A673 (cell line): ENCODE measurements at regions not wholly inside any gene's neighbourhood (a gene's known extent, or its start where the extent isn't known, plus 50 kb on each side); places are given as distances from the start of the nearest gene placed in this dataset.

Experiments
- BruUV-seq: library from RNA; stranded (reverse); fragments of 400-500 nt; replicated peaks from 2 replicates; lab custom pipeline; 2021; lab: Mats Ljungman, UMichigan
- CTCF ChIA-PET: fragments of 300-600 bp; sonication (Branson Sonifier 250); formaldehyde crosslinking; loops from one replicate; lab custom pipeline; 2022; ENCODE audit warnings: antibody characterized with exemption; lab: Charles Lee
- POLR2A ChIA-PET: fragments of 300-600 bp; sonication (Branson Sonifier 250); formaldehyde crosslinking; loops from one replicate; lab custom pipeline; 2022; ENCODE audit warnings: antibody characterized with exemption; ENCODE audit not compliant: low non-redundant PET; lab: Charles Lee
- DNase-seq: peaks from one replicate; pipeline ENCODE4 v3.0.0-alpha.2; 2015; ENCODE audit warnings: low spot score
- H3K27ac ChIP-seq: fragments of 200-600 bp; sonication (generic); 2 replicates; pipeline ENCODE4 v1.5.1; 2016; ENCODE audit warnings: mixed run types, low read depth, mild to moderate bottlenecking, mixed read lengths, antibody characterized with exemption, low read length; ENCODE audit not compliant: poor library complexity, severe bottlenecking
- H3K27me3 ChIP-seq: fragments of 200-600 bp; sonication (generic); replicated peaks from 2 replicates; pipeline ENCODE4 v1.6.1; 2017; ENCODE audit warnings: mixed run types, low read depth, mild to moderate bottlenecking, mixed read lengths, antibody characterized with exemption, low read length; ENCODE audit not compliant: insufficient read depth, poor library complexity
- H3K36me3 ChIP-seq: fragments of 200-600 bp; sonication (generic); 2 replicates; pipeline ENCODE4 v1.6.1; 2016; ENCODE audit warnings: mixed run types, mild to moderate bottlenecking, mixed read lengths, antibody characterized with exemption, low read length; ENCODE audit not compliant: insufficient read depth, poor library complexity, severe bottlenecking
- H3K4me1 ChIP-seq: fragments of 200-600 bp; sonication (generic); 2 replicates; pipeline ENCODE4 v1.6.1; 2017; ENCODE audit warnings: mixed run types, mild to moderate bottlenecking, mixed read lengths, antibody characterized with exemption, low read length; ENCODE audit not compliant: insufficient read depth, poor library complexity, severe bottlenecking
- H3K4me3 ChIP-seq: fragments of 200-600 bp; sonication (generic); 2 replicates; pipeline ENCODE4 v1.5.1; 2016; ENCODE audit warnings: low read depth, mixed run types, mild to moderate bottlenecking, mixed read lengths, low read length; ENCODE audit not compliant: poor library complexity, severe bottlenecking
- H3K9me3 ChIP-seq: fragments of 200-600 bp; sonication (generic); 2 replicates; pipeline ENCODE4 v1.6.1; 2016; ENCODE audit warnings: mixed run types, low read depth, mild to moderate bottlenecking, mixed read lengths, antibody characterized with exemption, low read length; ENCODE audit not compliant: poor library complexity, severe bottlenecking
- EZH2 ChIP-seq: fragments of 200-600 bp; sonication (generic); IDR thresholded peaks from 2 replicates; pipeline ENCODE4 v1.6.1; 2017; ENCODE audit warnings: borderline replicate concordance, low read depth, mild to moderate bottlenecking, mixed read lengths, antibody characterized with exemption, low read length; ENCODE audit not compliant: poor library complexity, severe bottlenecking
- intact Hi-C: fragments of 100-400 bp; cut with micrococcal nuclease; formaldehyde crosslinking; loops from one replicate; pipeline ENCODE4 v1.10.0; 2022; ENCODE audit not compliant: unreplicated experiment
- TF ChIP-seq, protein P1 (sequence below): fragments of 300-800, 200-600 bp; sonication (generic); conservative IDR thresholded peaks from 2 replicates; pipeline ENCODE4 v1.5.1; 2017; ENCODE audit warnings: low read depth, mild to moderate bottlenecking, antibody characterized with exemption, low read length, moderate library complexity, mixed read lengths

DNA sequence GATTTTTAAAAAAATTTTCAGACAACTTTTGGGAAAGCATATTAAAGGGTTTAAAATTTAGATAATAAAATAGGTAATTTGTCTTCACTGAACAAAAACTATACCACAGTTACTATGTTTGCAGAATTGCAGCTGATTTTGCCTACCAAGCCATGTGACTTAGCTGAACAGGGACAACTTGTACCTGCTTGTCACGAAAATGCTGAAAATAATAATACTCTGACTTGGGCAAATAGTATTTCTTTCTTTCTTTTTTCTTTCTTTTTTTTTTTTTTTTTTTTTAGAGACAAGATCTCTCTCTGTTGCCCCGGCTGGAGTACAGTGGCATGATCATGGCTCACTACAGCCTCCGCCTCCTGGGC lies 225.2 kb upstream of the PPP1R2C start:
- no peak overlapping the region for H3K27ac ChIP-seq
- H3K4me3 ChIP-seq = no peak overlapping the region
- ChIA-PET POLR2A (no interaction called here), CTCF (no interaction called here)
- intact Hi-C loops = no loop called here
- no TSS peak for BruUV-seq
- no peaks in the 10 kb centered on the region for H3K36me3 ChIP-seq
- TF ChIP-seq EZH2 = no peak
- TF ChIP-seq, protein P1, sequence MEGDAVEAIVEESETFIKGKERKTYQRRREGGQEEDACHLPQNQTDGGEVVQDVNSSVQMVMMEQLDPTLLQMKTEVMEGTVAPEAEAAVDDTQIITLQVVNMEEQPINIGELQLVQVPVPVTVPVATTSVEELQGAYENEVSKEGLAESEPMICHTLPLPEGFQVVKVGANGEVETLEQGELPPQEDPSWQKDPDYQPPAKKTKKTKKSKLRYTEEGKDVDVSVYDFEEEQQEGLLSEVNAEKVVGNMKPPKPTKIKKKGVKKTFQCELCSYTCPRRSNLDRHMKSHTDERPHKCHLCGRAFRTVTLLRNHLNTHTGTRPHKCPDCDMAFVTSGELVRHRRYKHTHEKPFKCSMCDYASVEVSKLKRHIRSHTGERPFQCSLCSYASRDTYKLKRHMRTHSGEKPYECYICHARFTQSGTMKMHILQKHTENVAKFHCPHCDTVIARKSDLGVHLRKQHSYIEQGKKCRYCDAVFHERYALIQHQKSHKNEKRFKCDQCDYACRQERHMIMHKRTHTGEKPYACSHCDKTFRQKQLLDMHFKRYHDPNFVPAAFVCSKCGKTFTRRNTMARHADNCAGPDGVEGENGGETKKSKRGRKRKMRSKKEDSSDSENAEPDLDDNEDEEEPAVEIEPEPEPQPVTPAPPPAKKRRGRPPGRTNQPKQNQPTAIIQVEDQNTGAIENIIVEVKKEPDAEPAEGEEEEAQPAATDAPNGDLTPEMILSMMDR = no peak
- H3K9me3 ChIP-seq = no peaks in the 10 kb centered on the region
- no peaks in the 10 kb centered on the region for H3K27me3 ChIP-seq
- no peak for DNase-seq
- H3K4me1 ChIP-seq = no peaks in the 10 kb centered on the region

DNA sequence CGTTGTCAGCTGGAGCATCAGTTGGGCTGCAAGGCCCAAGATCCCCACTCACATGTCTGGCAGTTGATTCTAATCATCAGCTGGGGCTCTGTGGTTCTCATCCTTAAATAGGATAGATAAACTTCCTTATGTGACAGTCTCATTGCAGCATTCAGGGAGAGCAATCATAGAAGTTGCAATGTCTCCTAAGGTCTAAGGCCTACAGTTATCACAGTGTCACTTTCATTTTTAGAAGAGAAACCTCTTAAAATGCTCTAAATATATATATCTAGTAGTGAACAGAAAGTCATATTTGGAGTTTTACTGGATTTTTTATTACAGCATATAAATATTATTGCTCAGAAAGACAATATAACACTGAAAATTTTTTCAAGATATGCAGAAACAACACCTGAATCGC lies 226.0 kb upstream of the PPP1R2C start:
- TF ChIP-seq, protein P1 = no peak
- no peak for TF ChIP-seq EZH2

DNA sequence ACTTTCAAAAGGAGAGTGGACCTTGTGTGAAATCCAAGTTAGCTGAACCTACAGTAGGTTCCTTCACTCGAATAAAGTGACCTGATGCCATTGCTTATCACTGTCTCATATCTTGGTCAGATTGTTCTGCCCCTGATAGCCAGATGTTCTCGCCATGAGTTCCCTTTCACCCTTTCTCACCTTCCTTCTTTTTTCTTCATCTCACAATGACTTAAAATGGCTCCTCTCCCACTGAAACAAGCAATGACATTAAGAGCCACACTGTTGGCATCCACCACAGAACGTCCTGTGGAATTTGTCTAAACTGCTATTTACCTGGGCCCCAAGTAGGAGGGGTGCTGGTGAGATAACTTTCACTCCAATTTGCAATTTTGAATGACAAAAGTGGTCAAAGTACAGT lies 227.6 kb upstream of the PPP1R2C start:
- ChIA-PET POLR2A (no interaction called here), CTCF (no interaction called here)
- Histone ChIP-seq H3K9me3 (no peaks in the 10 kb centered on the region), H3K27ac (no peak overlapping the region), H3K27me3 (no peaks in the 10 kb centered on the region), H3K4me1 (no peaks in the 10 kb centered on the region), H3K36me3 (no peaks in the 10 kb centered on the region), H3K4me3 (no peak overlapping the region)
- BruUV-seq = no TSS peak
- TF ChIP-seq EZH2 = no peak
- TF ChIP-seq, protein P1 = no peak
- intact Hi-C loops = no loop called here
- DNase-seq = no peak

More for the DNA sequence above, 226.0 kb upstream of the PPP1R2C start:
- H3K9me3 ChIP-seq = no peaks in the 10 kb centered on the region
- no TSS peak for BruUV-seq
- ChIA-PET CTCF (no interaction called here), POLR2A (no interaction called here)
- H3K4me3 ChIP-seq = no peak overlapping the region
- intact Hi-C loops = no loop called here
- H3K27ac ChIP-seq = no peak overlapping the region
- H3K36me3 ChIP-seq = no peaks in the 10 kb centered on the region
- H3K4me1 ChIP-seq = no peaks in the 10 kb centered on the region
- H3K27me3 ChIP-seq = no peaks in the 10 kb centered on the region
- DNase-seq = no peak

DNA sequence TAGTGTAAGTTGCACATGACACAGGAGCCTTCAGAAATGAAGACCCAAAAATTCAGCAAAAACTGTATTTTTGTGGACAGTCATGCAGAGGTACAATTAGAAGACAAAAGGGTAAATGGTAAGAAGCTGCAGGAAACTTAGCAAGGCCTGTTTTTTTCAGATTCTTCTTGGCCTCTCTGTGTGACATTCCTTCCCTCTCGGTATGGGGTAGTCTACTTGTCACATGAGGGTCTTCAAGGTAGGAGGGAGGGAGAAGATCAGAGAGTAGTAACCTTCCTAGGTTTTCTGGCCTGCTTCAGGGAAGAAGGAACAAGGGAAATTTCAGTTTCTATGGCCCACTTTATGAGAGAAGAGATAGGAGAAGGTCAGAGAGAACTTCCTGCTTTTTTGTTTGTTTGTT lies 230.4 kb upstream of the PPP1R2C start:
- no peaks in the 10 kb centered on the region for H3K36me3 ChIP-seq
- no peak overlapping the region for H3K27ac ChIP-seq
- intact Hi-C loops = no loop called here
- peak; percentile 1 for DNase-seq
- H3K4me3 ChIP-seq = no peak overlapping the region
- CTCF ChIA-PET = no interaction called here
- no peaks in the 10 kb centered on the region for H3K9me3 ChIP-seq
- TF ChIP-seq, protein P1 = no peak
- no peak for TF ChIP-seq EZH2
- BruUV-seq = no TSS peak
- H3K4me1 ChIP-seq = no peaks in the 10 kb centered on the region
- POLR2A ChIA-PET = no interaction called here
- no peaks in the 10 kb centered on the region for H3K27me3 ChIP-seq
